Skeletal muscle satellite cell (primary cell): ENCODE measurements at regions not wholly inside any gene's neighbourhood (a gene's known extent, or its start where the extent isn't known, plus 50 kb on each side); places are given as distances from the start of the nearest gene placed in this dataset.

Source experiments
- H3K27me3 ChIP-seq: 2 replicates; pipeline ENCODE4 v1.7.0; 2013; ENCODE audit warnings: low read length; ENCODE audit not compliant: control insufficient read depth, insufficient read depth
- H3K36me3 ChIP-seq: 2 replicates; pipeline ENCODE4 v1.7.0; 2013; ENCODE audit warnings: mild to moderate bottlenecking, control low read depth, low read length; ENCODE audit not compliant: insufficient read depth
- H3K4me1 ChIP-seq: 2 replicates; pipeline ENCODE4 v1.7.0; 2013; ENCODE audit warnings: low read length; ENCODE audit not compliant: control insufficient read depth, insufficient read depth
- H3K4me2 ChIP-seq: 2 replicates; pipeline ENCODE4 v1.7.0; 2013; ENCODE audit warnings: mild to moderate bottlenecking, low read length
- H3K4me3 ChIP-seq: 2 replicates; pipeline ENCODE4 v1.7.0; 2013; ENCODE audit warnings: low read length
- H3K9ac ChIP-seq: 2 replicates; pipeline ENCODE4 v1.7.0; 2013; ENCODE audit warnings: mild to moderate bottlenecking, low read depth, low read length, moderate library complexity
- H3K9me3 ChIP-seq: replicated peaks from 2 replicates; pipeline ENCODE4 v1.7.0; 2013; ENCODE audit warnings: mild to moderate bottlenecking, control low read depth, low read length

GRCh38 chr12:105574056-105574715 lies 243.7 kb downstream of the C12orf75 start:
- Histone ChIP-seq H3K36me3 (no peaks in the 10 kb centered on the region), H3K9me3 (no peaks in the 10 kb centered on the region), H3K4me2 (no peak overlapping the region), H3K4me3 (no peak overlapping the region), H3K4me1 (no peaks in the 10 kb centered on the region), H3K9ac (no peak overlapping the region), H3K27me3 (no peaks in the 10 kb centered on the region)

GRCh38 chr12:105575235-105575634 lies 244.7 kb downstream of the C12orf75 start:
- Histone ChIP-seq H3K4me3 (no peak overlapping the region), H3K9me3 (no peaks in the 10 kb centered on the region), H3K36me3 (no peaks in the 10 kb centered on the region), H3K4me1 (no peaks in the 10 kb centered on the region), H3K4me2 (no peak overlapping the region), H3K9ac (no peak overlapping the region), H3K27me3 (no peaks in the 10 kb centered on the region)

- H3K9me3 ChIP-seq: no peaks in the 10 kb centered on the region
- no peak overlapping the region for H3K4me2 ChIP-seq
- H3K4me3 ChIP-seq: no peak overlapping the region
- H3K4me1 ChIP-seq: no peaks in the 10 kb centered on the region
- no peak overlapping the region for H3K9ac ChIP-seq
- H3K36me3 ChIP-seq: no peaks in the 10 kb centered on the region
- no peaks in the 10 kb centered on the region for H3K27me3 ChIP-seq
These were observed 245.8 kb downstream of the C12orf75 start for GRCh38 chr12:105576261-105576660.

- no peak overlapping the region for H3K4me2 ChIP-seq
- H3K9me3 ChIP-seq: no peaks in the 10 kb centered on the region
- no peaks in the 10 kb centered on the region for H3K4me1 ChIP-seq
- H3K27me3 ChIP-seq: no peaks in the 10 kb centered on the region
- H3K36me3 ChIP-seq: no peaks in the 10 kb centered on the region
- no peak overlapping the region for H3K4me3 ChIP-seq
- no peak overlapping the region for H3K9ac ChIP-seq
These were observed 250.4 kb downstream of the C12orf75 start for GRCh38 chr12:105580821-105581352.

GRCh38 chr12:105581420-105581819 lies 250.9 kb downstream of the C12orf75 start:
- no peaks in the 10 kb centered on the region for H3K9me3 ChIP-seq
- no peak overlapping the region for H3K4me2 ChIP-seq
- H3K4me1 ChIP-seq: no peaks in the 10 kb centered on the region
- no peak overlapping the region for H3K4me3 ChIP-seq
- H3K27me3 ChIP-seq: no peaks in the 10 kb centered on the region
- H3K9ac ChIP-seq: no peak overlapping the region
- no peaks in the 10 kb centered on the region for H3K36me3 ChIP-seq

- Histone ChIP-seq H3K36me3 (no peaks in the 10 kb centered on the region), H3K27me3 (no peaks in the 10 kb centered on the region), H3K9me3 (no peaks in the 10 kb centered on the region), H3K4me1 (no peaks in the 10 kb centered on the region), H3K4me3 (no peak overlapping the region), H3K4me2 (no peak overlapping the region), H3K9ac (no peak overlapping the region)
These were observed 254.6 kb downstream of the C12orf75 start for GRCh38 chr12:105585107-105585506.

GRCh38 chr12:105587237-105587636 lies 256.7 kb downstream of the C12orf75 start:
- Histone ChIP-seq H3K27me3 (no peaks in the 10 kb centered on the region), H3K4me1 (no peaks in the 10 kb centered on the region), H3K4me2 (no peak overlapping the region), H3K4me3 (no peak overlapping the region), H3K9ac (no peak overlapping the region), H3K9me3 (no peaks in the 10 kb centered on the region), H3K36me3 (no peaks in the 10 kb centered on the region)

GRCh38 chr12:105588106-105588505 lies 257.6 kb downstream of the C12orf75 start:
- Histone ChIP-seq H3K9me3 (no peaks in the 10 kb centered on the region), H3K4me1 (no peaks in the 10 kb centered on the region), H3K9ac (no peak overlapping the region), H3K27me3 (no peaks in the 10 kb centered on the region), H3K4me2 (no peak overlapping the region), H3K4me3 (no peak overlapping the region), H3K36me3 (no peaks in the 10 kb centered on the region)

- H3K9ac ChIP-seq: no peak overlapping the region
- no peak overlapping the region for H3K4me3 ChIP-seq
- no peak overlapping the region for H3K4me2 ChIP-seq
- no peaks in the 10 kb centered on the region for H3K9me3 ChIP-seq
- peaks cover 4% of the 10 kb centered on the region for H3K27me3 ChIP-seq
- no peaks in the 10 kb centered on the region for H3K4me1 ChIP-seq
- H3K36me3 ChIP-seq: no peaks in the 10 kb centered on the region
These were observed 260.1 kb downstream of the C12orf75 start for GRCh38 chr12:105590571-105590970.

GRCh38 chr12:105595440-105595839 lies 264.9 kb downstream of the C12orf75 start:
- Histone ChIP-seq H3K4me2 (no peak overlapping the region), H3K9me3 (no peaks in the 10 kb centered on the region), H3K27me3 (peaks cover 4% of the 10 kb centered on the region), H3K36me3 (no peaks in the 10 kb centered on the region), H3K4me1 (no peaks in the 10 kb centered on the region), H3K9ac (no peak overlapping the region), H3K4me3 (no peak overlapping the region)

- no peak overlapping the region for H3K9ac ChIP-seq
- no peak overlapping the region for H3K4me3 ChIP-seq
- H3K4me1 ChIP-seq: no peaks in the 10 kb centered on the region
- H3K27me3 ChIP-seq: peaks cover 4% of the 10 kb centered on the region
- H3K4me2 ChIP-seq: no peak overlapping the region
- H3K9me3 ChIP-seq: no peaks in the 10 kb centered on the region
- no peaks in the 10 kb centered on the region for H3K36me3 ChIP-seq
These were observed 266.2 kb downstream of the C12orf75 start for GRCh38 chr12:105596731-105597130.

GRCh38 chr12:105598031-105598430 lies 267.5 kb downstream of the C12orf75 start:
- Histone ChIP-seq H3K27me3 (peaks cover 4% of the 10 kb centered on the region), H3K4me1 (no peaks in the 10 kb centered on the region), H3K9ac (no peak overlapping the region), H3K36me3 (no peaks in the 10 kb centered on the region), H3K4me3 (no peak overlapping the region), H3K4me2 (no peak overlapping the region), H3K9me3 (no peaks in the 10 kb centered on the region)
